ENCODE measurements at regions not wholly inside any gene's neighbourhood (a gene's known extent, or its start where the extent isn't known, plus 50 kb on each side); places are given as distances from the start of the nearest gene placed in this dataset.

GRCh38 chr1:24999906-25000305 is 69.8 kb upstream of the RUNX3 start:
- Histone ChIP-seq H3K9me3 (ENCODE audit: low read depth, low read length) (no peaks in the 10 kb centered on the region), H3K4me3 (no peak overlapping the region), H3K9ac (ENCODE audit: insufficient read length) (no peak overlapping the region), H3K36me3 (ENCODE audit: insufficient read depth, low read length) (no peaks in the 10 kb centered on the region), H3K27ac (no peak overlapping the region)
- TF ChIP-seq POLR2AphosphoS5 (IDR thresholded peaks at IDR 0.05; ENCODE audit: borderline replicate concordance, low read depth, low read length) (no peak), FOXP2 (optimal IDR thresholded peaks at IDR 0.05; ENCODE audit: control extremely low read depth, extremely low read length, insufficient read depth) (no peak), EZH2 (IDR thresholded peaks at IDR 0.05) (no peak)
- no peak for DNase-seq (ENCODE audit: low read depth, low spot score)

GRCh38 chr1:24999426-24999825 is 69.3 kb upstream of the RUNX3 start:
- no peak overlapping the region for H3K27ac ChIP-seq
- H3K36me3 ChIP-seq (ENCODE audit: insufficient read depth, low read length), result no peaks in the 10 kb centered on the region
- no peaks in the 10 kb centered on the region for H3K9me3 ChIP-seq (ENCODE audit: low read depth, low read length)
- no peak overlapping the region for H3K9ac ChIP-seq (ENCODE audit: insufficient read length)
- TF ChIP-seq EZH2 (IDR thresholded peaks at IDR 0.05), result no peak
- TF ChIP-seq FOXP2 (optimal IDR thresholded peaks at IDR 0.05; ENCODE audit: control extremely low read depth, extremely low read length, insufficient read depth), result no peak
- TF ChIP-seq POLR2AphosphoS5 (IDR thresholded peaks at IDR 0.05; ENCODE audit: borderline replicate concordance, low read depth, low read length), result no peak
- H3K4me3 ChIP-seq, result no peak overlapping the region
- DNase-seq (ENCODE audit: low read depth, low spot score), result no peak

- Histone ChIP-seq H3K9ac (ENCODE audit: insufficient read length) (no peak overlapping the region), H3K4me3 (no peak overlapping the region), H3K9me3 (ENCODE audit: low read depth, low read length) (no peaks in the 10 kb centered on the region), H3K27ac (no peak overlapping the region), H3K36me3 (ENCODE audit: insufficient read depth, low read length) (no peaks in the 10 kb centered on the region)
- no peak for TF ChIP-seq FOXP2 (optimal IDR thresholded peaks at IDR 0.05; ENCODE audit: control extremely low read depth, extremely low read length, insufficient read depth)
- no peak for TF ChIP-seq EZH2 (IDR thresholded peaks at IDR 0.05)
- TF ChIP-seq POLR2AphosphoS5 (IDR thresholded peaks at IDR 0.05; ENCODE audit: borderline replicate concordance, low read depth, low read length), result no peak
- DNase-seq (ENCODE audit: low read depth, low spot score), result no peak
Observed at GRCh38 chr1:24998563-24999245, 68.6 kb upstream of the RUNX3 start.

GRCh38 chr1:24996983-24997893 is 67.2 kb upstream of the RUNX3 start:
- TF ChIP-seq EZH2 (IDR thresholded peaks at IDR 0.05), result no peak
- TF ChIP-seq POLR2AphosphoS5 (IDR thresholded peaks at IDR 0.05; ENCODE audit: borderline replicate concordance, low read depth, low read length), result no peak
- no peak for TF ChIP-seq FOXP2 (optimal IDR thresholded peaks at IDR 0.05; ENCODE audit: control extremely low read depth, extremely low read length, insufficient read depth)
- H3K9ac ChIP-seq (ENCODE audit: insufficient read length), result no peak overlapping the region
- DNase-seq (ENCODE audit: low read depth, low spot score), result no peak
- H3K9me3 ChIP-seq (ENCODE audit: low read depth, low read length), result no peaks in the 10 kb centered on the region
- H3K4me3 ChIP-seq, result no peak overlapping the region
- no peaks in the 10 kb centered on the region for H3K36me3 ChIP-seq (ENCODE audit: insufficient read depth, low read length)
- H3K27ac ChIP-seq, result no peak overlapping the region

- Histone ChIP-seq H3K27ac (no peak overlapping the region), H3K9ac (ENCODE audit: insufficient read length) (no peak overlapping the region), H3K9me3 (ENCODE audit: low read depth, low read length) (no peaks in the 10 kb centered on the region), H3K36me3 (ENCODE audit: insufficient read depth, low read length) (no peaks in the 10 kb centered on the region), H3K4me3 (no peak overlapping the region)
- no peak for DNase-seq (ENCODE audit: low read depth, low spot score)
- TF ChIP-seq EZH2 (IDR thresholded peaks at IDR 0.05) (no peak), POLR2AphosphoS5 (IDR thresholded peaks at IDR 0.05; ENCODE audit: borderline replicate concordance, low read depth, low read length) (no peak), FOXP2 (optimal IDR thresholded peaks at IDR 0.05; ENCODE audit: control extremely low read depth, extremely low read length, insufficient read depth) (no peak)
Observed at GRCh38 chr1:24996456-24996855, 66.4 kb upstream of the RUNX3 start.

- TF ChIP-seq EZH2 (IDR thresholded peaks at IDR 0.05), result no peak
- no peak for TF ChIP-seq FOXP2 (optimal IDR thresholded peaks at IDR 0.05; ENCODE audit: control extremely low read depth, extremely low read length, insufficient read depth)
- TF ChIP-seq POLR2AphosphoS5 (IDR thresholded peaks at IDR 0.05; ENCODE audit: borderline replicate concordance, low read depth, low read length), result no peak
- no peak for DNase-seq (ENCODE audit: low read depth, low spot score)
- no peak overlapping the region for H3K9ac ChIP-seq (ENCODE audit: insufficient read length)
- no peaks in the 10 kb centered on the region for H3K36me3 ChIP-seq (ENCODE audit: insufficient read depth, low read length)
- H3K4me3 ChIP-seq, result no peak overlapping the region
- H3K27ac ChIP-seq, result no peak overlapping the region
- H3K9me3 ChIP-seq (ENCODE audit: low read depth, low read length), result no peaks in the 10 kb centered on the region
Observed at GRCh38 chr1:24995661-24996060, 65.6 kb upstream of the RUNX3 start.

- Histone ChIP-seq H3K9ac (ENCODE audit: insufficient read length) (no peak overlapping the region), H3K36me3 (ENCODE audit: insufficient read depth, low read length) (no peaks in the 10 kb centered on the region), H3K4me3 (no peak overlapping the region), H3K27ac (no peak overlapping the region), H3K9me3 (ENCODE audit: low read depth, low read length) (no peaks in the 10 kb centered on the region)
- no peak for DNase-seq (ENCODE audit: low read depth, low spot score)
- TF ChIP-seq EZH2 (IDR thresholded peaks at IDR 0.05) (no peak), FOXP2 (optimal IDR thresholded peaks at IDR 0.05; ENCODE audit: control extremely low read depth, extremely low read length, insufficient read depth) (no peak), POLR2AphosphoS5 (IDR thresholded peaks at IDR 0.05; ENCODE audit: borderline replicate concordance, low read depth, low read length) (no peak)
Observed at GRCh38 chr1:24995140-24995539, 65.1 kb upstream of the RUNX3 start.

GRCh38 chr1:24993871-24994580 is 64.0 kb upstream of the RUNX3 start:
- Histone ChIP-seq H3K36me3 (ENCODE audit: insufficient read depth, low read length) (no peaks in the 10 kb centered on the region), H3K9me3 (ENCODE audit: low read depth, low read length) (no peaks in the 10 kb centered on the region), H3K9ac (ENCODE audit: insufficient read length) (no peak overlapping the region), H3K27ac (no peak overlapping the region), H3K4me3 (no peak overlapping the region)
- DNase-seq (ENCODE audit: low read depth, low spot score), result no peak
- TF ChIP-seq EZH2 (IDR thresholded peaks at IDR 0.05), result no peak
- no peak for TF ChIP-seq FOXP2 (optimal IDR thresholded peaks at IDR 0.05; ENCODE audit: control extremely low read depth, extremely low read length, insufficient read depth)
- TF ChIP-seq POLR2AphosphoS5 (IDR thresholded peaks at IDR 0.05; ENCODE audit: borderline replicate concordance, low read depth, low read length), result no peak
